Posterior cingulate gyrus (tissue), 11 donors: ENCODE measurements at regions not wholly inside any gene's neighbourhood (a gene's known extent, or its start where the extent isn't known, plus 50 kb on each side); places are given as distances from the start of the nearest gene placed in this dataset.
"Not testable (repeated sequence)": the region's sequence is repeated elsewhere in the genome, so short reads cannot be mapped to it uniquely, and the experiment has no call there.

Source experiments
- DNase-seq, 10 donors: peaks; one replicate each; pipeline versions ENCODE4 v3.0.0 to v3.0.0-alpha.2; 2020 to 2021; ENCODE audit warnings: mixed read lengths in 3 of 10
- intact Hi-C: fragments of 100-400 bp; cut with DNase I; formaldehyde crosslinking; loops from one replicate; pipeline ENCODE4 v1.15.1; 2023

- DNase-seq = no peak
- intact Hi-C loops = no loop called here
Measured at GRCh38 chr1:224061436-224061835, 52.5 kb upstream of the FBXO28 start.

GRCh38 chr1:224059897-224060427 is 53.9 kb upstream of the FBXO28 start:
- intact Hi-C loops = no loop called here

GRCh38 chr1:224058303-224058702 is 55.6 kb upstream of the FBXO28 start:
- DNase-seq = no peak
- intact Hi-C loops = no loop called here

More at GRCh38 chr1:224059897-224060427, 53.9 kb upstream of the FBXO28 start:
- DNase-seq = no peak

- intact Hi-C loops = no loop called here
- no peak for DNase-seq
Measured at GRCh38 chr1:224057461-224058199, 56.3 kb upstream of the FBXO28 start.

- no peak for DNase-seq
- intact Hi-C loops = loop anchor here (5.0 kb wide), 1 partner anchor 242 kb away; no protein-coding TSS in a partner anchor
Measured at GRCh38 chr1:224054611-224055010, 59.3 kb upstream of the FBXO28 start.

GRCh38 chr1:224054012-224054411 is 59.9 kb upstream of the FBXO28 start:
- intact Hi-C loops = loop anchor here (5.0 kb wide), 1 partner anchor 242 kb away; no protein-coding TSS in a partner anchor

GRCh38 chr1:224053456-224053855 is 60.5 kb upstream of the FBXO28 start:
- DNase-seq = no peak
- intact Hi-C loops = loop anchor here (5.0 kb wide), 1 partner anchor 241 kb away; no protein-coding TSS in a partner anchor

More at GRCh38 chr1:224054012-224054411, 59.9 kb upstream of the FBXO28 start:
- DNase-seq = no peak

GRCh38 chr1:224052772-224053171 is 61.1 kb upstream of the FBXO28 start:
- intact Hi-C loops = loop anchor here (5.0 kb wide), 1 partner anchor 240 kb away; no protein-coding TSS in a partner anchor
- no peak for DNase-seq

GRCh38 chr1:224051782-224052181 is 62.1 kb upstream of the FBXO28 start:
- intact Hi-C loops = loop anchor here (5.0 kb wide), 1 partner anchor 239 kb away; no protein-coding TSS in a partner anchor
- not testable (repeated sequence) for DNase-seq

- intact Hi-C loops = loop anchor here (5.0 kb wide), 1 partner anchor 239 kb away; no protein-coding TSS in a partner anchor
- no peak for DNase-seq
Measured at GRCh38 chr1:224051086-224051406, 62.9 kb upstream of the FBXO28 start.

GRCh38 chr1:224047538-224047937 is 66.4 kb upstream of the FBXO28 start:
- no peak for DNase-seq
- intact Hi-C loops = no loop called here

GRCh38 chr1:224045556-224045955 is 68.4 kb upstream of the FBXO28 start:
- no peak for DNase-seq
- intact Hi-C loops = no loop called here

GRCh38 chr1:224044420-224044819 is 69.5 kb upstream of the FBXO28 start:
- intact Hi-C loops = no loop called here
- no peak for DNase-seq

- no peak for DNase-seq
- intact Hi-C loops = no loop called here
Measured at GRCh38 chr1:224042557-224043118, 71.3 kb upstream of the FBXO28 start.

- intact Hi-C loops = no loop called here
Measured at GRCh38 chr1:224041032-224041431, 72.9 kb upstream of the FBXO28 start.

GRCh38 chr1:224040423-224040822 is 73.5 kb upstream of the FBXO28 start:
- intact Hi-C loops, DNase-seq: not testable (repeated sequence)

More at GRCh38 chr1:224041032-224041431, 72.9 kb upstream of the FBXO28 start:
- no peak for DNase-seq

- intact Hi-C loops = not testable (repeated sequence)
Measured at GRCh38 chr1:224040006-224040405, 73.9 kb upstream of the FBXO28 start.

GRCh38 chr1:224038832-224039231 is 75.1 kb upstream of the FBXO28 start:
- DNase-seq, intact Hi-C loops: not testable (repeated sequence)

More at GRCh38 chr1:224040006-224040405, 73.9 kb upstream of the FBXO28 start:
- not testable (repeated sequence) for DNase-seq

- intact Hi-C loops = not testable (repeated sequence)
Measured at GRCh38 chr1:224037362-224037761, 76.5 kb upstream of the FBXO28 start.

GRCh38 chr1:224032608-224033276 is 81.2 kb upstream of the FBXO28 start:
- intact Hi-C loops, DNase-seq: not testable (repeated sequence)

More at GRCh38 chr1:224037362-224037761, 76.5 kb upstream of the FBXO28 start:
- DNase-seq = not testable (repeated sequence)

GRCh38 chr1:224031986-224032385 is 81.9 kb upstream of the FBXO28 start:
- intact Hi-C loops, DNase-seq: not testable (repeated sequence)
